ENCODE measurements at regions not wholly inside any gene's neighbourhood (a gene's known extent, or its start where the extent isn't known, plus 50 kb on each side); places are given as distances from the start of the nearest gene placed in this dataset.

DNA sequence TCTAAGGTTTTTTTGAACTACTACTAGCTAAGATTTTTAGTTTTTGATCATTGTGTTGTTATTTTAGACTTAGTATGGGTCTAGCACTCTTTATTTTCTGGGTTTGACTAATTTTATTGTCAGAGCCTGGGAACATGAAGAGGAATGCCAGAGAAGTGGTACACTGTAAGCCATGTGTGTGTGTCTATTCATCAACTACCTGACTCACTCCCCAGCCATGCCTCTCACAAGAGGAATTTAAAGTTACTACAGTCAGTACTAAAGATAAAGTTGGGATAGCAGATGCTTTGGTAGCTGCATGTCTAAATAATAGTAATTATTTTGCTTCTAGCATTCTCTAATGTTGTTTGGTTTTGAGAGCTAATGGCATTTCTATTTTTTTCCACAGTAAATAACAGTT lies 264.8 kb downstream of the CSNK1G3 start:
- no peaks in the 10 kb centered on the region for H3K4me1 ChIP-seq
- no peak for DNase-seq (ENCODE audit: low spot score)
- peaks cover 0 to 8% of the 10 kb centered on the region in 2 donors for H3K9me3 ChIP-seq
- H3K36me3 ChIP-seq = no peaks in the 10 kb centered on the region
- H3K27ac ChIP-seq = no peak overlapping the region
- TF ChIP-seq, protein P1, sequence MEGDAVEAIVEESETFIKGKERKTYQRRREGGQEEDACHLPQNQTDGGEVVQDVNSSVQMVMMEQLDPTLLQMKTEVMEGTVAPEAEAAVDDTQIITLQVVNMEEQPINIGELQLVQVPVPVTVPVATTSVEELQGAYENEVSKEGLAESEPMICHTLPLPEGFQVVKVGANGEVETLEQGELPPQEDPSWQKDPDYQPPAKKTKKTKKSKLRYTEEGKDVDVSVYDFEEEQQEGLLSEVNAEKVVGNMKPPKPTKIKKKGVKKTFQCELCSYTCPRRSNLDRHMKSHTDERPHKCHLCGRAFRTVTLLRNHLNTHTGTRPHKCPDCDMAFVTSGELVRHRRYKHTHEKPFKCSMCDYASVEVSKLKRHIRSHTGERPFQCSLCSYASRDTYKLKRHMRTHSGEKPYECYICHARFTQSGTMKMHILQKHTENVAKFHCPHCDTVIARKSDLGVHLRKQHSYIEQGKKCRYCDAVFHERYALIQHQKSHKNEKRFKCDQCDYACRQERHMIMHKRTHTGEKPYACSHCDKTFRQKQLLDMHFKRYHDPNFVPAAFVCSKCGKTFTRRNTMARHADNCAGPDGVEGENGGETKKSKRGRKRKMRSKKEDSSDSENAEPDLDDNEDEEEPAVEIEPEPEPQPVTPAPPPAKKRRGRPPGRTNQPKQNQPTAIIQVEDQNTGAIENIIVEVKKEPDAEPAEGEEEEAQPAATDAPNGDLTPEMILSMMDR (IDR thresholded peaks at IDR 0.05) = no peak
- H3K4me3 ChIP-seq = no peak overlapping the region
- H3K27me3 ChIP-seq = no peaks in the 10 kb centered on the region

DNA sequence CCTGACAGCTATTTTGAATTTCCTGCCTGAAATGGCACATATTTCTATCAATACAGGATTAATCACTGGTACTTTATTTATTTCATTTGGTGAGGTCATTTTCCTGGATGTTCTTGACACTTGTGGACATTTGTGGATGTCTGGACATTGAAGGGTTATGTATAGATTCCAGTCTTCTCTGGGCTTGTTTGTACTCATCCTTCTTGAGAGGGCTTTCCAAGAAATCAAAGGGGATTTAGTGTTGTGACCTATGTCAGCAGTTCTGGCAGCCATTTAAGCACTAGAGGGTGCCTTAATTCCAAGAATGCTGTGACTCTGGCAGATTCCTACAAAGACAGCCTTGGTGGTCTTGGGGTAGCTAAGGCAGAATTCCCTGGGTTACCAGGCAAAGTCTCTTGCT lies 259.7 kb downstream of the CSNK1G3 start:
- Histone ChIP-seq H3K36me3 (no peaks in the 10 kb centered on the region), H3K4me1 (no peaks in the 10 kb centered on the region), H3K9me3 (peaks cover 0 to 21% of the 10 kb centered on the region in 2 donors), H3K4me3 (no peak overlapping the region), H3K27me3 (no peaks in the 10 kb centered on the region), H3K27ac (no peak overlapping the region)
- TF ChIP-seq, protein P1 (IDR thresholded peaks at IDR 0.05) = no peak
- no peak for DNase-seq (ENCODE audit: low spot score)

DNA sequence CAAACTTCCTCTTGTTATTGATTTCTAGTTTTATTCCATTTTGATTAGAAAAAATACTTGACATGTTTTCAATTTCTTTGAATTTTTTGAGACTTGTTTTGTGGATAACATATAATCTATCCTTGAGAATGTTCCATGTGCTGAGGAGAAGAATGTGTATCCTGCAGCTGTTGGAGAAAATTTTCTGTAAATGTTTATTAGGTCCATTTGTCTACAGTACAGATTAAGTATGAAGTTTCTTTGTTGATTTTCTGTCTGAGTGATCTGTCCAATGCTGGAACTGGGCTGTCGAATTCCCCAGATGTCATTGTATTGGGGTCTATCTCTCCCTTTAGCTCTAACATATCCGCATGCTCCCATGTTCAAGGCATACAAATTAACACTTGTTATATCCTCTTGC lies 251.2 kb downstream of the CSNK1G3 start:
- Histone ChIP-seq H3K27me3 (no peaks in the 10 kb centered on the region), H3K4me3 (no peak overlapping the region), H3K27ac (no peak overlapping the region), H3K36me3 (no peaks in the 10 kb centered on the region), H3K4me1 (no peaks in the 10 kb centered on the region), H3K9me3 (no peaks in the 10 kb centered on the region)
- no peak for DNase-seq (ENCODE audit: low spot score)
- TF ChIP-seq, protein P1 (IDR thresholded peaks at IDR 0.05) = no peak

DNA sequence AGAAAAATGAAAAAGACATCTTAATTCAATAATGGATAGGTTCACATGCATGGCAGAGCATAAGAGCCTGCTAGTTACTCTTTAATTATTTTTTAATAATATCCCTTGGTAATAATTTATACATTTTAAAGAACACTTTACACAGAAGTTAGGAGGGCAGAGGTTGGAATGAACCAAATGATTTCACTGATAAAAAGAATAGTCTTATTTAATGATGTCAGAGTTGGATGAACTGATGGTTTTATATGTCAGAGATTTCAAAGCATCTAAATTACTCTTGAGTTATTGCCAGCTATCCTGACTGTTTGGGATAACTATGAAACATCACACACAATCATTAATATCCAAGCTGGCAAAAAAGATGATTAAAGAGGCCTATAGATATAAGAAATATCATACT lies 244.8 kb downstream of the CSNK1G3 start:
- Histone ChIP-seq H3K9me3 (no peaks in the 10 kb centered on the region), H3K36me3 (no peaks in the 10 kb centered on the region), H3K4me3 (no peak overlapping the region), H3K27me3 (no peaks in the 10 kb centered on the region), H3K27ac (peak overlapping the region in 1 of 2 donors; percentile 72), H3K4me1 (peaks cover 0 to 23% of the 10 kb centered on the region in 2 donors)
- DNase-seq (ENCODE audit: low spot score) = no peak
- TF ChIP-seq, protein P1 (IDR thresholded peaks at IDR 0.05) = no peak

DNA sequence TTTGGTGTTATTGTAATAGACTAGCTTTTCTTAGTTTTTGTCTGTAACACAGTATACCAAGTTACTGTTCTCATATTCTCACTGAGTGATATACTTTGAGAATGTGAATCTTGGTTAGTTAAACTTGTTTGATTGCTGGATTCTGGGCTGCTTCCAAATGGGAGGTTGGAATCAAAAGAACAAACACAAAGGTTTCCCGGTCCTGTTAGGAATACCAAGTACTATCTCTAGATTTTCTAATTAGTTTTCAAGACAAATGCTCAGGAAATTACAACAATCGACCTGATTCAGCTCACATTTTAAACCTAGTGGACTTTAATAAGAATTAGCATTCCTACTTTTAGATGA lies 244.3 kb downstream of the CSNK1G3 start:
- Histone ChIP-seq H3K9me3 (no peaks in the 10 kb centered on the region), H3K4me3 (no peak overlapping the region), H3K36me3 (no peaks in the 10 kb centered on the region), H3K27me3 (no peaks in the 10 kb centered on the region), H3K27ac (peak overlapping the region in 1 of 2 donors; percentile 72), H3K4me1 (peaks cover 0 to 23% of the 10 kb centered on the region in 2 donors)
- DNase-seq (ENCODE audit: low spot score) = no peak
- TF ChIP-seq, protein P1 (IDR thresholded peaks at IDR 0.05) = no peak

DNA sequence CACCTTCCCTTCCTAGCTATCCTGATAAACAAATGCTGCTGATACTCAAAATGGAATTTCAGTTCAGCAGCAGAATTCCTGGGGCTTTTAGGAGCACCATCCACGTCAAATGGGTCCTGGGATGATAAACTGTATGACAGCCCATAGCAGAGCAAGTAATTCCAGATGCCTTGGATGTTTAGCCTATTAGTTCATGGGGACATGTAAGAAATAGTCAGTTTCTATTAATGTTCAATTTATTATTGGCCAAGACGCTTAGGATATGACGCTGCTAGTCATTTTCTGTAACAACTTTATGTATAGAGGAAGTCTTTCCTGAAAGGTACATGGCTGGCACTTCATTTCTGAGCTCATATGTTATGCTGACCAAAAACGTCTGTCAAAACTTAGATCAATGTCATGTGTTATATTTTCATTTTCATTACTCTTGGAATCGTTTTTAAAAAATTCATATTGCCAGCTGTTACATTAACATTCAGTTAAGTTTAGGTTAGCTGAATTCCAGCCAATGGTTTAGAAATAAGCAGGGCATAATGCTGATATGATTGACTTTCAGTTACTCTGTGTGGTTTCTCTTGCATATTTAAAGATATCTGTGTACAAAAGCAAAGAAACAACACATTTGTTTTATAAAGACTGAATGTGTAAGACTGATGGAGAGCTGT lies 243.8 kb downstream of the CSNK1G3 start:
- H3K27me3 ChIP-seq = no peaks in the 10 kb centered on the region
- DNase-seq (ENCODE audit: low spot score) = no peak
- no peak overlapping the region for H3K4me3 ChIP-seq
- H3K27ac ChIP-seq = peak overlapping the region; percentile 24 to 72
- H3K4me1 ChIP-seq = peaks cover 0 to 23% of the 10 kb centered on the region in 2 donors
- no peaks in the 10 kb centered on the region for H3K36me3 ChIP-seq
- no peaks in the 10 kb centered on the region for H3K9me3 ChIP-seq
- TF ChIP-seq, protein P1 (IDR thresholded peaks at IDR 0.05) = no peak
